ENCODE measurements at regions not wholly inside any gene's neighbourhood (a gene's known extent, or its start where the extent isn't known, plus 50 kb on each side); places are given as distances from the start of the nearest gene placed in this dataset.

DNA sequence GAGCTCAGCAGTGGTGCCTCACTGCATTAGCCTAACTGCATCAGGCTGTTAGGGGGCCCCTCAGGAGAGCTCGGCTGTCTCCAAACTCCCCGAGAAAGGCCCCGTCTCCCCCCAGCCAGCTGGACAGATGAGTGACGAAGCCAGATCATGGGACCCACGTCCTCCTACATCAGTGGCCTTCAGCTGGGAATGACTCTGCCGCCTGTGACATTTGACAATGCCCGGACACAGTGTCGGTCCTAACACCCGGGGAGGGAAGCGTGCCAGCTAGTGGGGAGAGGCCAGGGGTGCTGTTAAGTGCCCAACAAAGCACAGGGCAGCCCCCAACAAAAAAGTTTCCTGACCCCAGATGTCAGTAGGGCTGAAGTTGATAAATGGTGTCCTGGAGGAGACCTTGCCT lies 375.2 kb upstream of the IRX2 start:
- TF ChIP-seq, protein P1, sequence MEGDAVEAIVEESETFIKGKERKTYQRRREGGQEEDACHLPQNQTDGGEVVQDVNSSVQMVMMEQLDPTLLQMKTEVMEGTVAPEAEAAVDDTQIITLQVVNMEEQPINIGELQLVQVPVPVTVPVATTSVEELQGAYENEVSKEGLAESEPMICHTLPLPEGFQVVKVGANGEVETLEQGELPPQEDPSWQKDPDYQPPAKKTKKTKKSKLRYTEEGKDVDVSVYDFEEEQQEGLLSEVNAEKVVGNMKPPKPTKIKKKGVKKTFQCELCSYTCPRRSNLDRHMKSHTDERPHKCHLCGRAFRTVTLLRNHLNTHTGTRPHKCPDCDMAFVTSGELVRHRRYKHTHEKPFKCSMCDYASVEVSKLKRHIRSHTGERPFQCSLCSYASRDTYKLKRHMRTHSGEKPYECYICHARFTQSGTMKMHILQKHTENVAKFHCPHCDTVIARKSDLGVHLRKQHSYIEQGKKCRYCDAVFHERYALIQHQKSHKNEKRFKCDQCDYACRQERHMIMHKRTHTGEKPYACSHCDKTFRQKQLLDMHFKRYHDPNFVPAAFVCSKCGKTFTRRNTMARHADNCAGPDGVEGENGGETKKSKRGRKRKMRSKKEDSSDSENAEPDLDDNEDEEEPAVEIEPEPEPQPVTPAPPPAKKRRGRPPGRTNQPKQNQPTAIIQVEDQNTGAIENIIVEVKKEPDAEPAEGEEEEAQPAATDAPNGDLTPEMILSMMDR (IDR thresholded peaks at IDR 0.05), result no peak
- TF ChIP-seq EP300 (IDR thresholded peaks at IDR 0.05; ENCODE audit: low read depth), result no peak
- no peak for TF ChIP-seq POLR2AphosphoS5 (IDR thresholded peaks at IDR 0.05)

Measured in transverse colon (tissue), 4 donors.